SK-N-SH treated with all-trans-retinoic acid at 6 μM for 48 hours (cell line): ENCODE measurements at regions not wholly inside any gene's neighbourhood (a gene's known extent, or its start where the extent isn't known, plus 50 kb on each side); places are given as distances from the start of the nearest gene placed in this dataset.

ENCODE experiments used
- GLIS3 ChIP-seq: fragments of 250-450 bp; sonication (Bioruptor Pico); IDR thresholded peaks from 2 replicates; pipeline ENCODE4 v1.5.0; 2020; ENCODE audit warnings: mild to moderate bottlenecking, moderate library complexity
- OSR1 ChIP-seq: fragments of 250-450 bp; sonication (Bioruptor Pico); IDR thresholded peaks from 2 replicates; pipeline ENCODE4 v1.8.0; 2022; ENCODE audit warnings: moderate library complexity, mild to moderate bottlenecking, inconsistent platforms
- PATZ1 ChIP-seq: fragments of 250-450 bp; sonication (Bioruptor Pico); IDR thresholded peaks from 2 replicates; pipeline ENCODE4 v1.8.0; 2020; ENCODE audit warnings: mild to moderate bottlenecking, moderate library complexity, borderline replicate concordance
- POU6F1 ChIP-seq: fragments of 250-450 bp; sonication (Bioruptor Pico); IDR thresholded peaks from 2 replicates; pipeline ENCODE4 v1.8.0; 2021; ENCODE audit warnings: low read depth, mild to moderate bottlenecking, moderate library complexity, borderline replicate concordance
- RARB ChIP-seq: fragments of 250-450 bp; sonication (Bioruptor Pico); IDR thresholded peaks from 2 replicates; pipeline ENCODE4 v1.8.0; 2021; ENCODE audit warnings: mild to moderate bottlenecking, moderate library complexity
- ZC3H10 ChIP-seq: fragments of 250-450 bp; sonication (Bioruptor Pico); IDR thresholded peaks from 2 replicates; pipeline ENCODE4 v1.5.1; 2021; ENCODE audit warnings: mild to moderate bottlenecking, moderate library complexity
- ZFP3 ChIP-seq: fragments of 250-450 bp; sonication (Bioruptor Pico); IDR thresholded peaks from 2 replicates; pipeline ENCODE4 v1.5.0; 2020; ENCODE audit warnings: mild to moderate bottlenecking, moderate library complexity
- ZNF565 ChIP-seq: fragments of 450-650 bp; formaldehyde crosslinking; conservative IDR thresholded peaks from 2 replicates; pipeline ENCODE4 v1.5.0; 2020; ENCODE audit warnings: low read depth, mild to moderate bottlenecking, moderate library complexity

- no peak for TF ChIP-seq ZFP3 (CRISPR knock-in tag)
- TF ChIP-seq ZC3H10 (CRISPR knock-in tag): no peak
- TF ChIP-seq ZNF565 (CRISPR knock-in tag): no peak
- no peak for TF ChIP-seq GLIS3 (CRISPR knock-in tag)
- no peak for TF ChIP-seq PATZ1 (CRISPR knock-in tag)
- TF ChIP-seq OSR1 (CRISPR knock-in tag): no peak
- no peak for TF ChIP-seq POU6F1
- TF ChIP-seq RARB (CRISPR knock-in tag): no peak
These were observed 102.4 kb upstream of the ST6GALNAC5 start for GRCh38 chr1:76764638-76765454.
